LNCAP (cell line): ENCODE measurements at regions not wholly inside any gene's neighbourhood (a gene's known extent, or its start where the extent isn't known, plus 50 kb on each side); places are given as distances from the start of the nearest gene placed in this dataset.

Source experiments
- CTCF ChIP-seq: fragments of 450-650 bp; IDR thresholded peaks from 2 replicates; pipeline ENCODE4 v1.5.1; 2017; ENCODE audit warnings: mild to moderate bottlenecking

GRCh38 chr18:46373131-46373530, 268.9 kb downstream of the HAUS1 start:
- TF ChIP-seq CTCF = no peak

GRCh38 chr18:46373791-46374190, 269.6 kb downstream of the HAUS1 start:
- no peak for TF ChIP-seq CTCF

GRCh38 chr18:46374850-46375249, 270.7 kb downstream of the HAUS1 start:
- no peak for TF ChIP-seq CTCF

- no peak for TF ChIP-seq CTCF
Observed at GRCh38 chr18:46377557-46377956, 273.4 kb downstream of the HAUS1 start.

- TF ChIP-seq CTCF = no peak
Observed at GRCh38 chr18:46378126-46378863, 274.1 kb downstream of the HAUS1 start.

GRCh38 chr18:46378864-46379207, 274.7 kb downstream of the HAUS1 start:
- no peak for TF ChIP-seq CTCF

- no peak for TF ChIP-seq CTCF
Observed at GRCh38 chr18:46379323-46379950, 275.3 kb downstream of the HAUS1 start.

GRCh38 chr18:46385124-46385523, 271.9 kb downstream of the LOXHD1 start:
- TF ChIP-seq CTCF = no peak
